A549 (cell line): ENCODE measurements at regions not wholly inside any gene's neighbourhood (a gene's known extent, or its start where the extent isn't known, plus 50 kb on each side); places are given as distances from the start of the nearest gene placed in this dataset.

Source experiments
- EP300 ChIP-seq, 2 experiments: fragments of >200 bp; sonication (Bioruptor Twin); formaldehyde crosslinking; IDR thresholded peaks; 2 replicates in 1 of 2; 3 replicates in 1 of 2; pipeline ENCODE4 v1.6.1; 2016 to 2017
- MAZ ChIP-seq: fragments of 150-350 bp; IDR thresholded peaks from 2 replicates; pipeline ENCODE4 v1.6.1; 2014; ENCODE audit warnings: antibody characterized with exemption, low read depth, low read length, borderline replicate concordance
- SREBF2 ChIP-seq: fragments of 450-650 bp; IDR thresholded peaks from 2 replicates; pipeline ENCODE4 v1.6.1; 2014; ENCODE audit warnings: mild to moderate bottlenecking, moderate library complexity
- TF ChIP-seq, protein P1 (sequence below): IDR thresholded peaks from 2 replicates; pipeline ENCODE4 v1.6.1; 2012
- TF ChIP-seq, protein P2 (sequence below): fragments of 450-650 bp; IDR thresholded peaks from 2 replicates; pipeline ENCODE4 v1.6.1; 2014; ENCODE audit warnings: antibody characterized with exemption
- TF ChIP-seq, protein P3 (sequence below): fragments of 250-450 bp; sonication (Bioruptor Pico); IDR thresholded peaks from 2 replicates; pipeline ENCODE4 v1.5.0; 2020; ENCODE audit warnings: low read depth, mild to moderate bottlenecking, moderate library complexity

DNA sequence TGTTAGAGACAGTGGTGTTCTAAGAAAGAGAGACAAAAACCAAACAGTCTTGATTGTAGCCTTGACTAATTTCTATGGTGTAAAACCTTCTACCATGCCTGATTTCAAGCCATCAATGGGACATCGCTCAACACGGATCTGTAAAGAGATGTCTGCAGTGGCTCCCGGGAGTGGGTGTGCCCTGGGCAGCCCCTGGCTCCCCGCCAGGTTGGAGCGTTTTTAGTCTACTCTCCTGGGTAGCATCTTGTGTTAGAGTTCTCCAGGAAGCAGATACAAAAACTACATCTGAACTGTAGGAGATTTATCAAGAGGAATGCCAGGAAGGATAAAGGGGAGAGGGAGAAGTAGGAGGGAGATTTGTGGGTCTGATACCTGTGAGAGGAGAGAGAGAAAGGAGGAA, 1212.9 kb downstream of the BCL11B start:
- TF ChIP-seq, protein P1, sequence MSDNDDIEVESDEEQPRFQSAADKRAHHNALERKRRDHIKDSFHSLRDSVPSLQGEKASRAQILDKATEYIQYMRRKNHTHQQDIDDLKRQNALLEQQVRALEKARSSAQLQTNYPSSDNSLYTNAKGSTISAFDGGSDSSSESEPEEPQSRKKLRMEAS: no peak
- TF ChIP-seq SREBF2: no peak
- TF ChIP-seq, protein P2, sequence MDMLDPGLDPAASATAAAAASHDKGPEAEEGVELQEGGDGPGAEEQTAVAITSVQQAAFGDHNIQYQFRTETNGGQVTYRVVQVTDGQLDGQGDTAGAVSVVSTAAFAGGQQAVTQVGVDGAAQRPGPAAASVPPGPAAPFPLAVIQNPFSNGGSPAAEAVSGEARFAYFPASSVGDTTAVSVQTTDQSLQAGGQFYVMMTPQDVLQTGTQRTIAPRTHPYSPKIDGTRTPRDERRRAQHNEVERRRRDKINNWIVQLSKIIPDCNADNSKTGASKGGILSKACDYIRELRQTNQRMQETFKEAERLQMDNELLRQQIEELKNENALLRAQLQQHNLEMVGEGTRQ: no peak
- TF ChIP-seq EP300 (IDR thresholded peaks at IDR 0.05): no peak
- TF ChIP-seq, protein P3, sequence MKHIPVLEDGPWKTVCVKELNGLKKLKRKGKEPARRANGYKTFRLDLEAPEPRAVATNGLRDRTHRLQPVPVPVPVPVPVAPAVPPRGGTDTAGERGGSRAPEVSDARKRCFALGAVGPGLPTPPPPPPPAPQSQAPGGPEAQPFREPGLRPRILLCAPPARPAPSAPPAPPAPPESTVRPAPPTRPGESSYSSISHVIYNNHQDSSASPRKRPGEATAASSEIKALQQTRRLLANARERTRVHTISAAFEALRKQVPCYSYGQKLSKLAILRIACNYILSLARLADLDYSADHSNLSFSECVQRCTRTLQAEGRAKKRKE: no peak
- TF ChIP-seq MAZ: no peak
